GM12878 (cell line): ENCODE measurements at regions not wholly inside any gene's neighbourhood (a gene's known extent, or its start where the extent isn't known, plus 50 kb on each side); places are given as distances from the start of the nearest gene placed in this dataset.

Source experiments
- ATAC-seq: fragments of 200-7000 bp; cut with Tn5 transposase; 3 replicates; pipeline ENCODE4 v1.9.1; 2020; ENCODE audit warnings: mild to moderate bottlenecking, moderate library complexity
- BruUV-seq: library from RNA; stranded (reverse); fragments of 400-500 nt; replicated peaks from 2 replicates; lab custom pipeline; 2021; lab: Mats Ljungman, UMichigan
- CTCF ChIA-PET: fragments of 300-600 bp; sonication (Branson Sonifier 250); formaldehyde crosslinking; extraction: SDS; loops from one replicate; lab custom pipeline; 2021; ENCODE audit warnings: inconsistent platforms; lab: Yijun Ruan, JAX
- POLR2A ChIA-PET: fragments of 350-600 bp; formaldehyde crosslinking; extraction: SDS; loops from one replicate; lab custom pipeline; 2021; ENCODE audit warnings: inconsistent platforms; lab: Charles Lee
- RAD21 ChIA-PET: fragments of 300-600 bp; sonication (Branson Sonifier 250); formaldehyde crosslinking; loops from one replicate; lab custom pipeline; 2023; ENCODE audit warnings: antibody characterized with exemption; ENCODE audit not compliant: unreplicated experiment; lab: Charles Lee
- SMC1A ChIA-PET: fragments of 300-600 bp; sonication (Branson Sonifier 250); formaldehyde crosslinking; loops from one replicate; lab custom pipeline; 2023; ENCODE audit not compliant: unreplicated experiment, uncharacterized antibody; lab: Charles Lee
- DNase-seq: peaks from one replicate; pipeline ENCODE4 v3.0.0-alpha.2; 2011; ENCODE audit warnings: low read depth, low spot score
- FAIRE-seq: peaks from 3 replicates; lab custom pipeline; 2011; peaks lifted over from hg19 to GRCh38; lab: Jason Lieb, UNC
- H2AFZ ChIP-seq: 2 replicates; pipeline ENCODE4 v1.6.0; 2011; ENCODE audit warnings: low read depth, low read length, control low read depth; ENCODE audit not compliant: control insufficient read depth
- H3K27ac ChIP-seq: 2 replicates; pipeline ENCODE4 v1.5.1; 2011; ENCODE audit warnings: control low read depth; ENCODE audit not compliant: control insufficient read depth, insufficient read depth
- H3K27me3 ChIP-seq, 2 experiments: replicated peaks in 1 of 2; 2 replicates each; pipeline versions ENCODE4 v1.6.0 to v1.6.1; 2011; ENCODE audit warnings: low read length in 1 of 2; ENCODE audit not compliant: control insufficient read depth in 2 of 2, insufficient read depth in 2 of 2
- H3K36me3 ChIP-seq, 2 experiments: 2 replicates each; pipeline ENCODE4 v1.5.1; 2011; ENCODE audit warnings: low read length in 1 of 2; ENCODE audit not compliant: control insufficient read depth in 2 of 2, insufficient read depth in 2 of 2
- H3K4me1 ChIP-seq: 2 replicates; pipeline ENCODE4 v1.6.1; 2011; ENCODE audit warnings: mild to moderate bottlenecking, low read length, moderate library complexity, mixed read lengths; ENCODE audit not compliant: control insufficient read depth, insufficient read depth
- H3K4me2 ChIP-seq: 2 replicates; pipeline ENCODE4 v1.6.0; 2011; ENCODE audit warnings: control low read depth; ENCODE audit not compliant: control insufficient read depth, insufficient read depth
- H3K4me3 ChIP-seq: fragments of 200-600 bp; sonication (generic); 2 replicates; pipeline ENCODE4 v1.5.1; 2016
- H3K79me2 ChIP-seq: 2 replicates; pipeline ENCODE4 v1.6.0; 2011; ENCODE audit warnings: low read length; ENCODE audit not compliant: control insufficient read depth, insufficient read depth
- H3K9ac ChIP-seq: 2 replicates; pipeline ENCODE4 v1.8.0; 2011; ENCODE audit warnings: low read length, control low read depth, mixed read lengths; ENCODE audit not compliant: control insufficient read depth, insufficient read depth
- H3K9me3 ChIP-seq: replicated peaks from 3 replicates; pipeline ENCODE4 v1.5.1; 2011; ENCODE audit warnings: mild to moderate bottlenecking, low read length; ENCODE audit not compliant: control insufficient read depth, insufficient read depth
- H4K20me1 ChIP-seq: 2 replicates; pipeline ENCODE4 v1.6.0; 2011; ENCODE audit not compliant: control insufficient read depth, insufficient read depth
- BCLAF1 ChIP-seq: fragments of 450-650 bp; IDR thresholded peaks from 2 replicates; pipeline ENCODE4 v1.6.1; 2017; ENCODE audit warnings: antibody characterized with exemption, mild to moderate bottlenecking, moderate library complexity
- FOXM1 ChIP-seq: IDR thresholded peaks from 2 replicates; pipeline ENCODE4 v1.6.1; 2012; ENCODE audit warnings: low read depth, mild to moderate bottlenecking, inconsistent platforms, low read length, moderate library complexity
- SMC3 ChIP-seq: IDR thresholded peaks from 2 replicates; pipeline ENCODE4 v1.6.1; 2011; ENCODE audit warnings: low read length, improper control_type of control experiment, borderline replicate concordance
- STAT1 ChIP-seq: fragments of 450-650 bp; conservative IDR thresholded peaks from 2 replicates; pipeline ENCODE4 v1.6.1; 2014; ENCODE audit warnings: antibody characterized with exemption, mild to moderate bottlenecking
- USF2 ChIP-seq: IDR thresholded peaks from 2 replicates; pipeline ENCODE4 v1.6.1; 2011; ENCODE audit warnings: low read depth, low read length, improper control_type of control experiment, borderline replicate concordance
- WGBS: methylation state at CpG from one replicate; pipeline ENCODE4 v1.1.6; 2016; ENCODE audit warnings: low lambda C conversion rate; ENCODE audit not compliant: insufficient replicate concordance, insufficient coverage; ENCODE audit errors: missing lambda C conversion rate; 5-methylcytosine and 5-hydroxymethylcytosine counted together
- in situ Hi-C: fragments of 300-500 bp; cut with MboI; formaldehyde crosslinking; loops from 9 replicates; pipeline ENCODE4 v1.14.3; 2018; ENCODE audit warnings: mixed read lengths
- intact Hi-C: fragments of 100-400 bp; cut with micrococcal nuclease; formaldehyde crosslinking; loops from one replicate; pipeline ENCODE4 v1.14.2; 2022; ENCODE audit not compliant: unreplicated experiment

GRCh38 chr16:5449901-5450300 is 352.3 kb upstream of the EEF2KMT start:
- FAIRE-seq (no peak), DNase-seq (no peak), ATAC-seq (no peak)
- Histone ChIP-seq H2AFZ (no peak overlapping the region), H4K20me1 (no peaks in the 10 kb centered on the region), H3K9ac (no peak overlapping the region), H3K9me3 (no peaks in the 10 kb centered on the region; the same call in 2 of the 3 replicates), H3K27ac (no peak overlapping the region), H3K4me1 (no peaks in the 10 kb centered on the region), H3K27me3 (no peaks in the 10 kb centered on the region), H3K4me2 (no peak overlapping the region), H3K79me2 (no peaks in the 10 kb centered on the region), H3K36me3 (no peaks in the 10 kb centered on the region), H3K4me3 (no peak overlapping the region)
- intact Hi-C loops, result no loop called here
- TF ChIP-seq FOXM1, result no peak
- no peak for TF ChIP-seq SMC3
- TF ChIP-seq USF2, result no peak
- TF ChIP-seq STAT1, result no peak
- TF ChIP-seq BCLAF1, result no peak
- CTCF ChIA-PET, result no interaction called here
- RAD21 ChIA-PET, result no interaction called here
- POLR2A ChIA-PET, result no interaction called here
- 80% methylated on average over 1 of the region's 1 CpG for WGBS
- no TSS peak for BruUV-seq
- SMC1A ChIA-PET, result no interaction called here
- in situ Hi-C loops, result no loop called here
